ENCODE measurements at regions not wholly inside any gene's neighbourhood (a gene's known extent, or its start where the extent isn't known, plus 50 kb on each side); places are given as distances from the start of the nearest gene placed in this dataset.

- TF ChIP-seq POLR2AphosphoS5 (IDR thresholded peaks at IDR 0.05; ENCODE audit: low read depth, low read length): no peak
- no peak for TF ChIP-seq CTCF (IDR thresholded peaks at IDR 0.05 in 2 of 3, conservative IDR thresholded peaks at IDR 0.05 in 1 of 3; ENCODE audit: borderline replicate concordance in 1 of 3, insufficient read depth in 1 of 3, low read depth in 2 of 3, low read length in 2 of 3)
Measured at GRCh38 chr1:195894411-195894810, 713.8 kb downstream of the KCNT2 start.

Data from HCT116 (cell line).